Hepatic stellate cell (primary cell): ENCODE measurements at regions not wholly inside any gene's neighbourhood (a gene's known extent, or its start where the extent isn't known, plus 50 kb on each side); places are given as distances from the start of the nearest gene placed in this dataset.

Experiments
- DNase-seq: peaks from one replicate; pipeline ENCODE4 v3.0.0; 2011; ENCODE audit warnings: low spot score

GRCh38 chr2:15045054-15045453 lies 412.5 kb downstream of the LRATD1 start:
- no peak for DNase-seq

DNA sequence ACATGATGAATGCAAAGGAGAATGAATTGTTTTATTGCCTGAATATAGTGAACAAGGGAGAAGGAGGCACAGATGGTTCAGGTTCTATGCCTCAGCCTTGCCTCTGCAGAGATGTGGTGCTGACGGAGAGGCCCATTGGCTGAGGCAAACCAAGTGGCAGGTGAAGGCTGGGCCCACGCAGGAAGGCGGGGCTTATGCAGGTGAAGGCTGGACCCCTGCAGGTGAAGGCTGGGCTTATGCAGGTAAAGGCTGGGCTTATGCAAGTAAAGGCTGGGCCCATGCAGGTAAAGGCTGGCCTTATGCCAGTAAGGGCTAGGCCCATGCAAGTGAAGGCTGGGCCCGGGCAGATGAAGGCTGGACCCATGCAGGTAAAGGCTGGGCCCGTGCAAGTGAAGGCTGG lies 414.7 kb downstream of the LRATD1 start:
- no peak for DNase-seq

DNA sequence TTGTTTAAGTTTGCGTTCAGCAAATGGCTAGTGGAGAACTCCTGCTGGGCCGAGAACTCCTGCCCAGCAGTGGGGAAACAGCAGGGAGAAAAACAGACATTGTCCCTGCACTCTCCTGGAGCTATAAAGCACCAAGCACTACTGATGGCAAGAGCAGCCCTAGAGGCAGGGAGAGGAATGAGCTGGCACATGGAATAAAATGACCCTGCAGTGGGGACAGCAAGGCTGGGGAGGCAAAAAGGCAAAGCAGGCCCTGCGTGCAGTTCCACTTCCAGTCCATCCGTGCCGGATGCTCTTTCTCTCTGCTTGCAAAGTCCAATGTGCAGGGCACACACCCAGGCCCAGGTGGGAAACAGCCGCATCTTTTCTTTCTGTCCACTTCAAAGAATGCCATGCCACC lies 415.5 kb downstream of the LRATD1 start:
- DNase-seq, result no peak

GRCh38 chr2:15049096-15049993 lies 416.8 kb downstream of the LRATD1 start:
- DNase-seq, result no peak

DNA sequence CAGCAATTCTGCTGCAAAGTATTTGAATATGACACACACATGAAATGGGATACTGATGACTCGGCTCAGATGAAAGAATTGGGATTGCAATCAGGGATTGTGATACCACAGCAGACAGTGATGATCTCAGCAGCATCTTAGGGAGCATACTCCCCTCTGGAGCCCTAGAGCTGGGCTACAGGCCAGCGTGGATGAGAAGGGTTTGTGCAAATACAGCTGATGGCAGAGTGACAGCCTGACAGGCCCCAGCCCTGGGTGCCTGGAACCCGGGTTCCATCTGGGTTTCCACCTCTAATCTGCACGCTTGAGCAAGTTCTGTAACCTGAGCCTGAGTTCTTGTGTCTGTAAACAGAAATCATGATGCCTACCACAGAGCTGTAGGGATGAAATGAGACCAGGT lies 418.0 kb downstream of the LRATD1 start:
- no peak for DNase-seq

- no peak for DNase-seq
These were observed 421.0 kb downstream of the LRATD1 start for GRCh38 chr2:15053542-15053941.

DNA sequence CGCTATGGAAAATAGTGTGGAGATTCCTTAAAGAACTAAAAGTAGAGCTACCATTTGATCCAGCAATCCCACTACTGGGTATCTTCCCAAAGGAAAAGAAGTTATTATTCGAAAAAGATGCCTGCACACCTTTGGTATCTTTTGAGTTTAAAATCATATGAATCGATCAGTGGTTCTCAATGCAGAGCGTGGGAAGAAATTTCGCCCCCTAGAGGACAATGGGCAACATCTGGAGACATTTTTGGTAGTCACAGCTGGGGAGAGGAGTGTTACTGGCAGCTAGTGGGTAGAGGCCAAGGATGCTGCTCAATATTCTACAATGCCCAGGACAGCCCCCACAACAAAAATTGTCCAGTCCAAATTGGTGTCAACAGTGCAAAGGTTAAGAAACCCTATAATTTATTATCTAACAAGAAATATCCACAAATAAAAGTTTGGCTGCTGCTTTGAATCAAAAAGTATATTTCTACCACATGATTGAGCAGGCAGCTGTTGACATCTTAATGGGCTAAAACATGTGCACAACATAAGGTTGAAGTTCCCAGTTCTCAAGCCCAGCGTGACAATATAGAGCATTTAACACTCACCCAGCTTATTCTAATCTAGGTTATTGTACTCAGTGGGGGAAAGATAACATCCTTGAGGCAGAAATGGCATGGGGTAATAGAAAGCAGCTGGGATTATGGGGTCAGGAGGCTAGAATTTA lies 425.7 kb downstream of the LRATD1 start:
- no peak for DNase-seq

GRCh38 chr2:15058721-15059157 lies 426.2 kb downstream of the LRATD1 start:
- no peak for DNase-seq

- DNase-seq, result no peak
These were observed 427.5 kb downstream of the LRATD1 start for GRCh38 chr2:15059870-15060512.

DNA sequence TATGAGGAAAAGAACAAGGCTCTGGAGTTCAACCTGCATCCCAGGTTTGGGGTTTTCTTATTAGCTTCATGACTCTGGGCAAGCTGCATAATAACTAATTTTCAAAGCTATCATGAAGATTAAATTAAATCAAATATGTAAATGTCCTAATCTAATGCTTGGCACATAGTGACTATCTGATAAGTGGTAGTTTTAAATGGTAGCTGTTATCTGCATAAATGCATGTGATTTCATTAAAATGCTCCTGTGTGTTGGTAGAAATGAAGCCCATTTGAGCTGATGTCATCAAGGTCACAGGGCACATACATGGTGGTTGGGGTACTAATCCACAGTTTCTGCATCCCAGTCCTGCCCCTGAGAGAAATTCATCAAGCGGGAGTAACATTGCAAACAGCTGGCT lies 428.8 kb downstream of the LRATD1 start:
- DNase-seq, result no peak

DNA sequence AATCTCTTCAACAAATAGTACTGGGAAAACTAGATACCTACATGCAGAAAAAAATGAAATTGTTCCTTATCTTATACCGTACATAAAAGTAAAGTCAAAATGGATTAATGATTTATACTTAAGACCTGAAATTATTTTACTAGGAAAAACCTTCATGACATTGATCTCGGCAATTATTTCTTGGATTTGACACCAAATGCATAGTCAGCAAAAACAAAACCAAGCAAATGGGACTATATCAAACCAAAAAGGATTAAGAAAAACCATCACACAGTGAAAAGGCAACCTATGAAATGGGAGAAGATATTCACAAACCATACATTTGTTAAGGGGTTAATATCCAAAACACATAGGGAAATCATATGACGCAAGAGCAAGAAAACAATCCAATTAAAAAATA lies 433.6 kb downstream of the LRATD1 start:
- DNase-seq, result no peak

GRCh38 chr2:15069149-15069548 lies 436.6 kb downstream of the LRATD1 start:
- DNase-seq, result no peak

- no peak for DNase-seq
These were observed 440.3 kb downstream of the LRATD1 start for GRCh38 chr2:15072836-15073235.

GRCh38 chr2:15073664-15074063 lies 441.1 kb downstream of the LRATD1 start:
- DNase-seq, result no peak

- no peak for DNase-seq
These were observed 441.8 kb downstream of the LRATD1 start for GRCh38 chr2:15074319-15074718.

DNA sequence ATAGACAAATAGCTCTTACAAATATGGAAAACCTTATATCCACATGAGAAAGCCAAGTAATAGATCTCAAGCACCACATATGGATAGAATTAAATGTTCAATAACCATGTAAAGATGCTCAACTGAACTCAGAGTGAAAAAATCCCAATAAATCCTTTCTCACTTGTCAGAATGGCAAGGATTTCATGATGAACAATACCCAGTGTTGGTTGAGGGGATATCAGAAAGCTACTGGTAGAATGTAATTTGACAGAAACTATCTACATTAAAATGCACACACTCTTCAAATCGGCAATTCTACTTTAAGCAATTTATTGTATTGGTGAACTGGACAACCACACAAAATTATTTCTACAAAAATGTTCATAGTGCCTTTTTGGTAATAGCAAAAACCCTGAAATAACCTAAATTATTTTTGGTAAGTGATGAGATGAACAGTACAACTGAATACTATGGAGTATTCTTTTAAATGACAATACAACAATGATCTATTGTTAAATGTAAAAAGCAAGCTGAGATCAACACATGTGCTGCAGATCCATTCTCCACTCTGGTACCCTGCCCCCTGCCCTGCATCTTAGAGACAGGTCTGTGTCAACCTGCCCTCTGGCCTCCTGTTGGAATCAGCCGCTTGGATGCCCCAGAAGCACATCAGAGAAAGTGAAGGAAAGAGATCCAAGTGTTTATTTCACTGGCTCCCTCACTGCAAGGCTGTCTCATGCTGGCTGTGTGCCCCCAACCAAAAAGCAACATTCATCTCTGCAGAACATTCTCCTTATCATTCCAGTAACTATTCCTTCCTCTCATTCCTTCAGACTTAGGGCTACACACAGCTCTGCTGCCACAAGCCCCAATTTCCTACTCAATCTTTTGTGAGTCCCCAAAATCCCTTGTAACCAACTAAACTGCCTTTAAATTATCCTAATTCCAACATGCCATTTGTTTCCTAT lies 442.5 kb downstream of the LRATD1 start:
- DNase-seq, result no peak

DNA sequence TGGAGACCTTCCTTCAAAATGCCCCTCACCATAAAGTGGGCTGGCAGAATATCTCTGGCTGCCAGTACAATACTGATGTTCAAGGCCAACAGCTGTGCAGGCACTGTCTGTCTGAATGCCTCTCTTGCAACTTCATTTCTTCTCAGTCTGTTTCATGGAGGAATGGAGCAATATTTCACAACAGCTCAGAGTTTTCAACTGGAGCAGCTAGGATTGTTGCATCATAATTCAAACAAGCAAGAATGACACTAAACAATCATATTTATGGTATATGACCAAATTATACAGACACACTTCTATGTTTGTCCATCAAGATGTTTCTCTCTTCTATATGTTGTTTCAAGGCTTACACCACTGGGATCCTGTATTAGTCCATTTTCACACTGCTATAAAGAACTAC lies 444.2 kb downstream of the LRATD1 start:
- DNase-seq, result no peak

DNA sequence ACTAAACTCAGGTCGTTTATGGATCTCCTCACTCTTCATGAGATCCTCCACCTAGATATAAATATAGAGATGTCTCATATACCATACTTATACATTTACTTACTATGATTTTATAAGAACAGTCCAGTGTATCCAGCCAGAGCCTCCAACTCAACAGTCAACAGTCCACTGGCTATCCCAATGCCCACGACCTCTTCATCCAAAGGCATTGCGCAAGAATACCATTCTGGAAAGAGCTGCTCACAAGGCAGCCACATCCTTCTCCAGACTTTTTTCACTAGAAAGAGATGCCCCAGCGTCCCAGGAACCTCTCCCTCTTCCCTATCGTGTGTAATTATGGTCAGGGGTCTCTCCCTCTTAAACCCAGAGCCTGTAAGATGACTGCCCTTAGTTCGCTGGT lies 448.8 kb downstream of the LRATD1 start:
- DNase-seq, result no peak

DNA sequence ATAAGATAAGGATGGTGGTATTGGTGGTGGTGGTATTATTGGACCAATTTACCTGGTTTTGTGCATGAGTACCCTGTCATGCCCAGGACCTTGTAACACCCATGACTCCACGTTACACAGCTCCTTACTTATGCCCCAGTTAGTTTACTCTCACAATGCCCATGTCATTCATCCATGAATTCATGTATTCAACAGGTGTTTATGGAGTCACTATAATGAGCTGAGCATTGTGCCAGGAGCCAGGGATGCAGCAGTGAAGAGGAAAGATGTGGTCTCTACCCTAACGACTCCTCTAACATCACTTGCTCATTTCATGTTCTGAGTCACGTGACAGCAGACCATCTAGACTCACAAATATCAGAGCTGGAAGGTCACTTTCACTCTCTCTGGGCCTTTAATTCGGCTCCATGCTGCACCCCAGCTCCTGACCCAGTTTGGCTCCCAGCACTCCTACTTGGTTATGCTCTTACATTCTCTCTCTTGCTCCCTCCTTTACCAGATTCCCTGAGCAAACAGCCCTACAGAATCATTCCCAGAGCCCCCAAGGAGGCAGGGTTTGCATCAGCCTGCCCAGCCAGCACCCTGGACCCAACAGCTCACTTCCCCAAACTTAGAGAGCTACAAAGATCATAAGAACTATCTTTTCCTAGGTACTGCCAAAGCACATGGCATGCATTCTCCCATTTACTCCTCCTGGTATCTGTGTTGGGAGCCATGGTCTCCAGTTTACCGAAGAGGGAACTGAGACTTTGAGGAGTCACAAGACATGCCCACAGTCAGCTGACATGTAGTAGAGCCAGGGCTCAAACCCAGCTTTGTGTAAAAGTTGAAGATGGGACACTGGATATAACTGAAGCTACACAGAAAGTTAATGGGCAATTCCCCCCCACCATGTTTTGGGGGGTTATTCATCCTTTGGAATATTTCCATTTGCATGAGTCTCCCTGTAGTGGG lies 449.9 kb downstream of the LRATD1 start:
- DNase-seq, result no peak

GRCh38 chr2:15084826-15085489 lies 452.4 kb downstream of the LRATD1 start:
- DNase-seq, result no peak
